MM.1S (cell line): ENCODE measurements at regions not wholly inside any gene's neighbourhood (a gene's known extent, or its start where the extent isn't known, plus 50 kb on each side); places are given as distances from the start of the nearest gene placed in this dataset.

Experiments
- EZH2 ChIP-seq: fragments of 300-600 bp; sonication (generic); optimal IDR thresholded peaks from 2 replicates; pipeline ENCODE3; 2017; ENCODE audit warnings: low read depth, mild to moderate bottlenecking, antibody characterized with exemption, low read length, mixed read lengths
- TF ChIP-seq, protein P1 (sequence below): fragments of 300-600 bp; sonication (generic); IDR thresholded peaks from 2 replicates; pipeline ENCODE4 v1.5.1; 2016; ENCODE audit warnings: antibody characterized with exemption, low read length, mixed read lengths

DNA sequence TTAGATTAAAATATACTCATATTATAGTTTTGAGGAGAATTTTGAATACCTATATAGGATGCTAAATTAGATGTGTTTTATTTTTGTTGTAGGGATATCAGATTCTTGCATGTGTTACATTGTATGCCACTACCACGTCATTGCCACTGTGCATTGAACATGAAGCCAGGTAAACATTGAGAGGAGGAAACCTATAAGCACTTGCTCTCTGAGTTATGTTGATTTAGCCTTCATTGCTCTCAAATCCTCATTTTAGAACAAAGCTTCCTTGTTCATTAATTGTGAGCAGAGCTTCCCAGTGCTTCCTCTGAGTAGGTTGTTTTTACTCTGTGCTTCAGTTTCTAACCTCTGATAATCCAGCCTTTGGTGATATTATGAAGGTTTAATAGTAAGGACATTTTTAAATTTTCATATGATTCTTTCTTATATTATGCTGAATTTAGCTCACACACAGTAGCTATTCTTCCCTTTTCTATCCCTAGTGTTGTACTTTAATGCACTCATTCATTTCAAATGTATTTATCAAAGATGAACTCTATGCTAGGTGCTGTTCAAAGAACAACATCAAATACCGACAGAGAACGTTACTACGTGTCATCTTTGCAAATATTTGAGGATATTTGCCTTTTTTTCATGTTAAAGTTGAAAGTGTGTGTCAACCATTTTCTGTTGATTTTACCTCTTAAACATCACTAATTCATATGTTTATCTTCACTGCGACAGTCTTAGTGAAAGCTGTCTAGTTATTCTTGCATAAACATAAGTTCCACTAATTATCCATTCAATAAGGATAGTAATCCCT lies 1448.0 kb upstream of the MIR17HG start:
- TF ChIP-seq, protein P1, sequence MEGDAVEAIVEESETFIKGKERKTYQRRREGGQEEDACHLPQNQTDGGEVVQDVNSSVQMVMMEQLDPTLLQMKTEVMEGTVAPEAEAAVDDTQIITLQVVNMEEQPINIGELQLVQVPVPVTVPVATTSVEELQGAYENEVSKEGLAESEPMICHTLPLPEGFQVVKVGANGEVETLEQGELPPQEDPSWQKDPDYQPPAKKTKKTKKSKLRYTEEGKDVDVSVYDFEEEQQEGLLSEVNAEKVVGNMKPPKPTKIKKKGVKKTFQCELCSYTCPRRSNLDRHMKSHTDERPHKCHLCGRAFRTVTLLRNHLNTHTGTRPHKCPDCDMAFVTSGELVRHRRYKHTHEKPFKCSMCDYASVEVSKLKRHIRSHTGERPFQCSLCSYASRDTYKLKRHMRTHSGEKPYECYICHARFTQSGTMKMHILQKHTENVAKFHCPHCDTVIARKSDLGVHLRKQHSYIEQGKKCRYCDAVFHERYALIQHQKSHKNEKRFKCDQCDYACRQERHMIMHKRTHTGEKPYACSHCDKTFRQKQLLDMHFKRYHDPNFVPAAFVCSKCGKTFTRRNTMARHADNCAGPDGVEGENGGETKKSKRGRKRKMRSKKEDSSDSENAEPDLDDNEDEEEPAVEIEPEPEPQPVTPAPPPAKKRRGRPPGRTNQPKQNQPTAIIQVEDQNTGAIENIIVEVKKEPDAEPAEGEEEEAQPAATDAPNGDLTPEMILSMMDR, result no peak
- no peak for TF ChIP-seq EZH2
